ENCODE measurements at regions not wholly inside any gene's neighbourhood (a gene's known extent, or its start where the extent isn't known, plus 50 kb on each side); places are given as distances from the start of the nearest gene placed in this dataset.

DNA sequence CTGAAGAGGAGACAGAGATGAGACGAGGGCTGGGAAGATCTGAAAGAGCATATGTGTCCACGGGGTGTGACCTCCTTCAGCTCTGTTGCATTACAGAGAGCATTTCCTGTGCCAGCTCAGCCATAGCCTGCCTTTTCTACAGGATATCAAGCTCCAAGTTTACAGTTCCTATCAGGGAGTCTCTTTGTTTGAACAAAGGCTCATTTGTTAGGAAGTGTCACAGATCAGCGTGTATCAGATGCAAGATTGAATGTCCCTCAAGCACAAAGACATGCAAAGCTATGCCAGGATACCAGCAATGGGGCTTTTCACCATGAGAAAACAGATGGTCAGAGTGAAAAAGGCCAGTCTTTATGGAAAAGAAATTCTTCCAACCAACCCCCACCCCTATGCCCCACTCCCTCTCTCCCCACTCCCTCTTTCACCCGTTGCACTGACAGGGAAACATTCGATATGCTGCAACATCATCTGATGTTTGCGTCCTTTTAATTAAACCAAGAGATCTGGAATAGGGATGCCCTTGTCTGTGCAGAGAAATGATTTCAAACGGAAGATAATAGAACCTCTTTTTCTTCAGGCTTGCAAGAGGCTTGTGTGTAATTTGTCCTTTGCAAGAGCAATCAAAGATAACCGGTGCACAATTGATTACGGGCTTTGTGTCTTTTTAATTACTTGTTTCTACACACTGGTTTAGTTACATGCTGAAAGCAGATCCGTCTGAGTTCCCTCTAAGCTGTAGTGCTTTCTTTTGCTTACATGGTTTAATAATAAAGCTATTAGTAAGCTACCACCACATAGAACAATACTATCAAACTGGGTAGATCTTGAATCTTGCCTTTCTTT lies 263.1 kb upstream of the RGMB start:
- TF ChIP-seq, protein P1, sequence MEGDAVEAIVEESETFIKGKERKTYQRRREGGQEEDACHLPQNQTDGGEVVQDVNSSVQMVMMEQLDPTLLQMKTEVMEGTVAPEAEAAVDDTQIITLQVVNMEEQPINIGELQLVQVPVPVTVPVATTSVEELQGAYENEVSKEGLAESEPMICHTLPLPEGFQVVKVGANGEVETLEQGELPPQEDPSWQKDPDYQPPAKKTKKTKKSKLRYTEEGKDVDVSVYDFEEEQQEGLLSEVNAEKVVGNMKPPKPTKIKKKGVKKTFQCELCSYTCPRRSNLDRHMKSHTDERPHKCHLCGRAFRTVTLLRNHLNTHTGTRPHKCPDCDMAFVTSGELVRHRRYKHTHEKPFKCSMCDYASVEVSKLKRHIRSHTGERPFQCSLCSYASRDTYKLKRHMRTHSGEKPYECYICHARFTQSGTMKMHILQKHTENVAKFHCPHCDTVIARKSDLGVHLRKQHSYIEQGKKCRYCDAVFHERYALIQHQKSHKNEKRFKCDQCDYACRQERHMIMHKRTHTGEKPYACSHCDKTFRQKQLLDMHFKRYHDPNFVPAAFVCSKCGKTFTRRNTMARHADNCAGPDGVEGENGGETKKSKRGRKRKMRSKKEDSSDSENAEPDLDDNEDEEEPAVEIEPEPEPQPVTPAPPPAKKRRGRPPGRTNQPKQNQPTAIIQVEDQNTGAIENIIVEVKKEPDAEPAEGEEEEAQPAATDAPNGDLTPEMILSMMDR (conservative IDR thresholded peaks at IDR 0.05; ENCODE audit: low read length) = no peak
- peak; percentile 39 for DNase-seq (ENCODE audit: low read depth)
- H3K4me3 ChIP-seq (ENCODE audit: low read length) = no peak overlapping the region

DNA sequence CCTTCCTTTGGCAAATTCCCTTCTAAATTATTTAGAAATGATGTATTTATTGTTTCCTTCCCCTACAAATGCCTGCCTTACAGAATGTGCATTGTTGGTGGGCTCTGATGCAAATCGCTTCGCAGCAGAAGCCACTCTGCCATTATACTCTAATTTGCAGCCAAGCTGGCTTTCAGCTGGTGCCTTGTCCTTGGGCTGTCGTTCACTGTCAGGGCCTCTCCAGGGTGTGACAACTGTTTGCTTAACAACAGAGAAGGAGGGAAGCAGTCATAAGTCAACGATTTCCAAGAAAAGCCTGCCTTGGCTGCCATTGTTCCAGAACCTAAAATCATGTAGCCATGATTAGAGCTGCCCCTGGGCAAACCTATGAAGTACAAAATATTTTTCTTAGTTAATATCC lies 260.1 kb upstream of the RGMB start:
- H3K4me3 ChIP-seq (ENCODE audit: low read length) = no peak overlapping the region
- TF ChIP-seq, protein P1 (conservative IDR thresholded peaks at IDR 0.05; ENCODE audit: low read length) = no peak
- no peak for DNase-seq (ENCODE audit: low read depth)

DNA sequence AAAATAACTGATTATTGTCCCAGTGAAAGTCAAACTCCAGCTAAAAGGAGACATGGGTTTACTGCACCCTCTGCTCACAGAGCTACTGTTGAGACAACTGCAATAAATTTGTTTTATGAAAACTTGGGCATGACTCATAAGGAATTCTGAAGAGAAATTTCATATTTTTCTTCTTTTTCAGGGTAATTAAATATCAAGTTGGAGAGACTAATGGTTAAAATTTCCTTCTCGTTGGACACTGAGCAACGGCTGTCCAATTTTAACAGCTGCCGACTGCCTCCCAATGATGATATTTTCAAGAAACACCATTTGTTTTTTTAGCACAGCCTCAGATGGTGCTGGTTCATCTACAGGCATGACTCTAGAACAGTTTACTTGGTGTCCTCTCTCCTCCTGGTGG lies 259.2 kb upstream of the RGMB start:
- TF ChIP-seq, protein P1 (conservative IDR thresholded peaks at IDR 0.05; ENCODE audit: low read length) = no peak
- H3K4me3 ChIP-seq (ENCODE audit: low read length) = no peak overlapping the region
- peak; percentile 22 for DNase-seq (ENCODE audit: low read depth)

DNA sequence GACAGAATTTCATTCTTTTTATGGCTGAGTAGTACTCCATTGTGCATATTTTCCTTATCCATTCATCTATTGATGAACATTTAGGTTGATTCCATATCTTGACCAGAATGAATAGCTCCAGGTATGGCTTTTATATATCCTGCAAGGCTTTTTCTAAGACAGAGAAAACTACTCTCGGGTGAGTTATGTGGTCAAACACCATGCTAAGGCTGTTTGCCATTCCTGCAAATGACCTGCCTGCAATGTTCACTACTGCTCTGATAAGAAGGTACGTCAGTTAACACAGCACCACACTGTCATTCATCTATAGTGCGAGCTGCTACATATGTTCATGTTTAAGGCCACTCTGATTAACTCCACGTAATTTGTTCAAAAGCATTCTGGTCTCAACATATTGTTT lies 256.8 kb upstream of the RGMB start:
- TF ChIP-seq, protein P1 (conservative IDR thresholded peaks at IDR 0.05; ENCODE audit: low read length) = no peak
- no peak for DNase-seq (ENCODE audit: low read depth)
- no peak overlapping the region for H3K4me3 ChIP-seq (ENCODE audit: low read length)

DNA sequence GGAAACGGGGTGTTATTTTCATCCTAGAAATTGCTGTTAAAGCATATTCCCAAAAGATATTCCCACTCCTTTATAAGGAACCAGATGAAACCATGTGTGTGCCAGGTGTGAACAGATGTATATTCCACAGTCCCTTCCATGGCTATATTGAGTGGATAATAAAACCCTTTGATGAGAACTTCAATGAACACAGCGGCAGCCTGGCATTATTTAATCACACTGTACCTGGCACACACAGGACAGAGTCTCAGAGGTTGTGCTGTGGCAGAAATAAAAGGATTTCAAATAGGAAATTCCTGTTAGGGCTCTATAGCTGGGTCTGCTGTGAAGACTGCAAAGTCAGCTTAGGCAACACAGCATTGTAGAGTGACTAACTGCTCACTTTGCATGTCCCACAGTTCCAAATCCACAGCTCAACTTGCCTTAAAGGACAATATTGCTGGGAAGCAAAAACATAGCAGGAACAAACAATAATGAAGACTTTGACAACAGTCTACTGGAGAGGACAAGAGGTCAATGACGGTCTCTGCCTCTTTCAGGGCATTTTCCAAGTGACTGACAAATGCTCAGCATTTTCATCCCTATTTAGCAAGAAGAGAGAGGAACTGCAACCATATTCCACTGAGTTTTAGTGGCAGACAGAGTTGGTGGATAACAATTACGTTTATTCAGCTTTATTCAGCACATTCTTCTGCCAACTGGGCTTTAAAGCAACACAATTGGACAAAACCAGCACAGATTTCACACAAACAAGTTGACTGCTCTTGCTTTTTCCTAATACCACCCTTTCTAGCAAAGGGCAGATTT lies 255.7 kb upstream of the RGMB start:
- TF ChIP-seq, protein P1 (conservative IDR thresholded peaks at IDR 0.05; ENCODE audit: low read length) = no peak
- H3K4me3 ChIP-seq (ENCODE audit: low read length) = no peak overlapping the region
- no peak for DNase-seq (ENCODE audit: low read depth)

DNA sequence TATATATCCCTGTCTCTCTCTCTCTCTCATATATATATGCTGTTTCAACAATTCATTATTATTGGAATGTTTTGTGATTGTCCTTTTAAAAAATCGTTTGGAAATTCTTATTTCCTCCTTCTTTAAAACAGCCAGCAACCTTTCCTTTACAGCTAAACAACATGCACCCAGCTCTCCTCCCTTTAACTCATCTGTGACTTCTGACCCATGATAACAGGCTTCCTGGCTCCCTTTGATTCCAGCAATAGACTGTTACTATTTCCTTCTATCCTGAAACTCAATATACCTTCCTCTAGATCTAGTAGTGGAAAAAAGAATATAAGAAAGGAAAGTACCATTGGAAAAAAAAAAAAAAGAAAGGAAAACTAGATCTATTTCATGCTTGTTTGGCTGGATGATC lies 254.7 kb upstream of the RGMB start:
- no peak for DNase-seq (ENCODE audit: low read depth)
- no peak overlapping the region for H3K4me3 ChIP-seq (ENCODE audit: low read length)
- TF ChIP-seq, protein P1 (conservative IDR thresholded peaks at IDR 0.05; ENCODE audit: low read length) = no peak
